ENCODE measurements at regions not wholly inside any gene's neighbourhood (a gene's known extent, or its start where the extent isn't known, plus 50 kb on each side); places are given as distances from the start of the nearest gene placed in this dataset.

DNA sequence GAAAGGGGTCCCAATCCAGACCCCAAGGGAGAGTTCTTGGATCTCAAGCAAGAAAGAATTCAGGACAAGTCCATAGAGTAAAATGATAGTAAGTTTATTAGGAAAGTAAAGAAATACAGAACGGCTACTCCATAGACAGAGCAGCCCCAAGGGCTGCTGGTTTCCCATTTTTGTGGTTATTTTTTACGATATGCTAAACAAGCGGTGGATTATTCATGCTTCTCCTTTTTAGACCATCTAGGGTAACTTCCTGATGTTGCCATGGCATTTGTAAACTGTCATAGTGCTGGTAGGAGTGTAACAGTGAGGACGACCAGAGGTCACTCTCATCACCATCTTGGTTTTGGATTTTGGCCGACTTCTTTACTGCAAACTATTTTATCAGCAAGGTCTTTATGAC, 1033.4 kb downstream of the SORCS3 start:
- no peaks in the 10 kb centered on the region; the same call in 1 of the 2 replicates for H3K9me3 ChIP-seq (ENCODE audit: control insufficient read depth, insufficient read depth, low read depth, low read length)
- no peak for ATAC-seq
- H3K4me1 ChIP-seq (ENCODE audit: control insufficient read depth, insufficient read depth, low read length) = no peaks in the 10 kb centered on the region
- no peaks in the 10 kb centered on the region for H3K27me3 ChIP-seq (ENCODE audit: control insufficient read depth, insufficient read depth, low read length)
- BruUV-seq (replicated peaks) = no TSS peak
- no peak overlapping the region for H3K4me3 ChIP-seq (ENCODE audit: low read depth in 2 of 2, low read length in 2 of 2)
- in situ Hi-C loops (cut with HindIII; ENCODE audit: low pct_unique_long_range_greater_than_20kb, low sequenced_read_pairs) = no loop called here
- ChIA-PET CTCF (no interaction called here), POLR2A (no interaction called here)
- H3K36me3 ChIP-seq (ENCODE audit: control insufficient read depth, insufficient read depth, low read length) = no peaks in the 10 kb centered on the region
- no peak overlapping the region for H3K27ac ChIP-seq (ENCODE audit: low read length)
- intact Hi-C loops (cut with micrococcal nuclease; ENCODE audit: unreplicated experiment) = no loop called here
- DNase-seq (ENCODE audit: low read depth, low spot score) = no peak
- TF ChIP-seq, protein P1, sequence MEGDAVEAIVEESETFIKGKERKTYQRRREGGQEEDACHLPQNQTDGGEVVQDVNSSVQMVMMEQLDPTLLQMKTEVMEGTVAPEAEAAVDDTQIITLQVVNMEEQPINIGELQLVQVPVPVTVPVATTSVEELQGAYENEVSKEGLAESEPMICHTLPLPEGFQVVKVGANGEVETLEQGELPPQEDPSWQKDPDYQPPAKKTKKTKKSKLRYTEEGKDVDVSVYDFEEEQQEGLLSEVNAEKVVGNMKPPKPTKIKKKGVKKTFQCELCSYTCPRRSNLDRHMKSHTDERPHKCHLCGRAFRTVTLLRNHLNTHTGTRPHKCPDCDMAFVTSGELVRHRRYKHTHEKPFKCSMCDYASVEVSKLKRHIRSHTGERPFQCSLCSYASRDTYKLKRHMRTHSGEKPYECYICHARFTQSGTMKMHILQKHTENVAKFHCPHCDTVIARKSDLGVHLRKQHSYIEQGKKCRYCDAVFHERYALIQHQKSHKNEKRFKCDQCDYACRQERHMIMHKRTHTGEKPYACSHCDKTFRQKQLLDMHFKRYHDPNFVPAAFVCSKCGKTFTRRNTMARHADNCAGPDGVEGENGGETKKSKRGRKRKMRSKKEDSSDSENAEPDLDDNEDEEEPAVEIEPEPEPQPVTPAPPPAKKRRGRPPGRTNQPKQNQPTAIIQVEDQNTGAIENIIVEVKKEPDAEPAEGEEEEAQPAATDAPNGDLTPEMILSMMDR (IDR thresholded peaks at IDR 0.05) = no peak
- TF ChIP-seq SIN3A (IDR thresholded peaks at IDR 0.05; ENCODE audit: borderline replicate concordance, insufficient read depth, low read depth, low read length) (no peak), POLR2AphosphoS5 (IDR thresholded peaks at IDR 0.05; ENCODE audit: low read depth, low read length) (no peak), TCF7L2 (IDR thresholded peaks at IDR 0.05; ENCODE audit: low read depth, low read length) (no peak)
- TF ChIP-seq, protein P2, sequence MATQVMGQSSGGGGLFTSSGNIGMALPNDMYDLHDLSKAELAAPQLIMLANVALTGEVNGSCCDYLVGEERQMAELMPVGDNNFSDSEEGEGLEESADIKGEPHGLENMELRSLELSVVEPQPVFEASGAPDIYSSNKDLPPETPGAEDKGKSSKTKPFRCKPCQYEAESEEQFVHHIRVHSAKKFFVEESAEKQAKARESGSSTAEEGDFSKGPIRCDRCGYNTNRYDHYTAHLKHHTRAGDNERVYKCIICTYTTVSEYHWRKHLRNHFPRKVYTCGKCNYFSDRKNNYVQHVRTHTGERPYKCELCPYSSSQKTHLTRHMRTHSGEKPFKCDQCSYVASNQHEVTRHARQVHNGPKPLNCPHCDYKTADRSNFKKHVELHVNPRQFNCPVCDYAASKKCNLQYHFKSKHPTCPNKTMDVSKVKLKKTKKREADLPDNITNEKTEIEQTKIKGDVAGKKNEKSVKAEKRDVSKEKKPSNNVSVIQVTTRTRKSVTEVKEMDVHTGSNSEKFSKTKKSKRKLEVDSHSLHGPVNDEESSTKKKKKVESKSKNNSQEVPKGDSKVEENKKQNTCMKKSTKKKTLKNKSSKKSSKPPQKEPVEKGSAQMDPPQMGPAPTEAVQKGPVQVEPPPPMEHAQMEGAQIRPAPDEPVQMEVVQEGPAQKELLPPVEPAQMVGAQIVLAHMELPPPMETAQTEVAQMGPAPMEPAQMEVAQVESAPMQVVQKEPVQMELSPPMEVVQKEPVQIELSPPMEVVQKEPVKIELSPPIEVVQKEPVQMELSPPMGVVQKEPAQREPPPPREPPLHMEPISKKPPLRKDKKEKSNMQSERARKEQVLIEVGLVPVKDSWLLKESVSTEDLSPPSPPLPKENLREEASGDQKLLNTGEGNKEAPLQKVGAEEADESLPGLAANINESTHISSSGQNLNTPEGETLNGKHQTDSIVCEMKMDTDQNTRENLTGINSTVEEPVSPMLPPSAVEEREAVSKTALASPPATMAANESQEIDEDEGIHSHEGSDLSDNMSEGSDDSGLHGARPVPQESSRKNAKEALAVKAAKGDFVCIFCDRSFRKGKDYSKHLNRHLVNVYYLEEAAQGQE (IDR thresholded peaks at IDR 0.05; ENCODE audit: insufficient read depth in 1 of 2, low read depth in 2 of 2, low read length in 1 of 2) = no peak

DNA sequence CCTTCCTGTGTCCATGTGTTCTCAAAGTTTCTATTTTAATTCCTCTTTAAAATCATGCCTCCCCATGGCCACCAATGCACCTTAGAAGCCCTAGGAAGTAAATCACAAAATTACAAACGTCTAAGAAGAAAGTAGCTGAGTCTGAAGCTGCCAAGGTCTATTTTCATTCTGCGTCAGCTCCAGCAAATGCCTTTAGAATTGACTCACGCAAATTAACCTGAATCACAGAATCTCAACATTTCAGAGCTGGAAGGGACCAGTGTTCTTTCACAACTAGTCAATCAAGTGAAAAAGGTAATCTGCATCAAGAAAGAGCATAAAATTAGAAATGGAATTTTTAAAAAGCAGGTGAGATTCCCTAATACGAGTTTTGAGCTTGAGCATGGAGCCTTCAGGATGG, 1017.6 kb downstream of the SORCS3 start:
- ATAC-seq = no peak
- no peak for DNase-seq (ENCODE audit: low read depth, low spot score)
- in situ Hi-C loops (cut with HindIII; ENCODE audit: low pct_unique_long_range_greater_than_20kb, low sequenced_read_pairs) = no loop called here
- Histone ChIP-seq H3K36me3 (ENCODE audit: control insufficient read depth, insufficient read depth, low read length) (no peaks in the 10 kb centered on the region), H3K27ac (ENCODE audit: low read length) (no peak overlapping the region), H3K4me3 (ENCODE audit: low read depth in 2 of 2, low read length in 2 of 2) (no peak overlapping the region), H3K9me3 (ENCODE audit: control insufficient read depth, insufficient read depth, low read depth, low read length) (no peaks in the 10 kb centered on the region), H3K4me1 (ENCODE audit: control insufficient read depth, insufficient read depth, low read length) (no peaks in the 10 kb centered on the region), H3K27me3 (ENCODE audit: control insufficient read depth, insufficient read depth, low read length) (no peaks in the 10 kb centered on the region)
- intact Hi-C loops (cut with micrococcal nuclease; ENCODE audit: unreplicated experiment) = no loop called here
- ChIA-PET POLR2A (no interaction called here), CTCF (no interaction called here)
- no TSS peak for BruUV-seq (replicated peaks)
- TF ChIP-seq, protein P1 (IDR thresholded peaks at IDR 0.05) = no peak
- TF ChIP-seq, protein P2 (IDR thresholded peaks at IDR 0.05; ENCODE audit: insufficient read depth in 1 of 2, low read depth in 2 of 2, low read length in 1 of 2) = no peak
- no peak for TF ChIP-seq TCF7L2 (IDR thresholded peaks at IDR 0.05; ENCODE audit: low read depth, low read length)

Data from Panc1 (cell line).